GM19035 (cell line): ENCODE measurements at regions not wholly inside any gene's neighbourhood (a gene's known extent, or its start where the extent isn't known, plus 50 kb on each side); places are given as distances from the start of the nearest gene placed in this dataset.
"Not testable (repeated sequence)": the region's sequence is repeated elsewhere in the genome, so short reads cannot be mapped to it uniquely, and the experiment has no call there.

ENCODE experiments used
- ATAC-seq: cut with Tn5 transposase; IDR thresholded peaks from one replicate; pipeline ENCODE4 v1.9.1; 2021; ENCODE audit not compliant: unreplicated experiment

DNA sequence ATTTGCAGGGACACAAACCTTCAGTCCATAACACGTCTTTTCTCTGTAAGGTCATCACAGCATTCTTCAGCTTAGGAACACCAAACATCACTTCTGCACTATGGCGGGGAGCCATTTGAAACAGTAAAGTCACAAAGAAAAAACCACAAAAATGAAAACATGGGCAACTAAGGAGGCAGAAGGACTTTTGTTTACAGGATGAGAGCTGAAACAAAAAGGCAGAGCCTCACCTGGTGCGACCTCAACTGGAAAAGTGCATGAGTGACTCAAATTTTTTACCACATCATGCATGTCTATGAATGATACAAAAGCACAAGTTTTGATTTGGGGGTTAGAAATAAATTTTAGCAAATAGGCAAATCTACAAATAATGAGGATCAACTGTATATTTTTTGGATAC lies 68.2 kb upstream of the TNFAIP3 start:
- no peak for ATAC-seq

DNA sequence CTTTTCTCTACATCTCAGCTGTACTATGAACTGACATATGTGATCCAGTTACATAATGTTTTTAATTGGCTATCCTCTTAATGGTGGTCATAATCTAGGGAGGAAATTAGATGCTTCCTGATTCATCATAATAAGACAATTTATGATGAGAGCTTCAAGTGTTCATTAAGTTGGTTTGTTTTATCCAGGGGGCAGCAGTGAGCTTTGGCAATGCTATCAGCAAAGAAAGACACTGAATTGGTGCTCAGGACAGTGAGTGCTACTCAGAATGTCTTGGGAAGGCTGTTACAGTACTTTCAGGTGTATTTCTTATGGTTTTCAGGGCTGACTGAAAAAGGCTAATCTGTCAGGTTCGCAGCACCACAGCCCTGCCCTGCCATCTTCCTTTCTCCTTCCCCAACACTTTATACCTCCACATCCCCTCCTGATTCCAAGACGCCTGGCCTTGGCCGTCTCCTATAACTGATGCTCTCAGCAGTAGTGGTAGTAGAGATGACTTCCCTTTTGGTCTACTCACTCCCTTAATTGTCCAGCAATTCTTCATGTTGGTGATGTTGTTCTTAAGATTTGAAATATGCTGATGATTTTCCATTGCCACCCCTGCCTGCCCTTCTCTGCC lies 67.0 kb upstream of the TNFAIP3 start:
- ATAC-seq = peak; percentile 68

DNA sequence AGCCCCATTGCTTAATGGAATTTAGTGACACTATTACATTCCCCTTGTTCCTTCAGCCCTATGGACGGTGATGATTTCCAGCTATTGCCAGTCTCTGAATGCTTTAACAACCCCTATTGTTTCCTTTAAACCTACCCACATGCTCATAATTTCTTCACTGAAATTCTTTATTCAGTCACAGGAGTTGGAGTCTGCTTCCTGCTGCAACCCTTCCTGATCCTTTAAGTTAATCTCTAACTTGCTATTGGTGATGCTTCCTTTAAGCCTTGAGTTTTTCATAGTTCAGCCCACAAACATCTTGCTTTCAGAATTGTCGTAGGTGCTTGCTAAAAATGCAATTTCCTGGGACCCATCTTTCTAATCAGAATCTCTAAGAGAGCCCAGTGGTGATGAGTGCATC lies 66.3 kb upstream of the TNFAIP3 start:
- no peak for ATAC-seq

DNA sequence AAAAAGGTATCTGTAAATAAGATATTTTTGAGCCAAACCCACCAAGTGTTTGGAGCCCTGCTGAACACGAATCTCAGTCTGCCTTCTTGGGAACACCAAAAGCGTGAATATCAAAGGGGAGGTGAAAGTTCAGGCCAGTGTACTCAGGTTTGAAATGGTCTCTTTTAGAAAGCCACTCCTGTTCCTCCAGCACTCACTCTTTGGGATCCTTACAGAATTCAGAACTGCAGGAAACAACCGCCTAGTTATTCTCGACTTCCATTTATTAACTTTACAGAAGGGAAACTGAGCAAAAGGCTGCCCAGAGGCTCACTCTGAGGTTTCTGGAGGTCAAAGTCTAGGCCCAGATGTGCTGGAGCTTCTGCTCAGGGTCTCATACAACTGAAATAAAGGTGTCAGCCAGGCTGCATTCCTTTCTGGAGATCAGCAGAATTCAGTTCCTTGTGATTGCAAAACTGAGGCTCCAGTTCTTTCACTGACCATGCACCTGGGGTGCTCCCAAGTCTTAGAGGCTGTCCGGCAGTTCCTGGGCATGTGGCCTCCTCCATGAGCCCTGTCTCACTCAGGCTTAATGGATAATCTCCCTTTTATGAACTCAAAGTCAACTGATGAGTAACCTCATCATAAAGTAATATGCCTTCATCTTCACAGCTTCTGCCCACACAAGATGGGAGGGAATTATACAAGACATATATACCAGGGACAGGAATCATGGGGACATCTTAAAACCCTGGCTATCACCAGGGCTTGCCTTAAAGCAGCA lies 65.5 kb upstream of the TNFAIP3 start:
- ATAC-seq = no peak

DNA sequence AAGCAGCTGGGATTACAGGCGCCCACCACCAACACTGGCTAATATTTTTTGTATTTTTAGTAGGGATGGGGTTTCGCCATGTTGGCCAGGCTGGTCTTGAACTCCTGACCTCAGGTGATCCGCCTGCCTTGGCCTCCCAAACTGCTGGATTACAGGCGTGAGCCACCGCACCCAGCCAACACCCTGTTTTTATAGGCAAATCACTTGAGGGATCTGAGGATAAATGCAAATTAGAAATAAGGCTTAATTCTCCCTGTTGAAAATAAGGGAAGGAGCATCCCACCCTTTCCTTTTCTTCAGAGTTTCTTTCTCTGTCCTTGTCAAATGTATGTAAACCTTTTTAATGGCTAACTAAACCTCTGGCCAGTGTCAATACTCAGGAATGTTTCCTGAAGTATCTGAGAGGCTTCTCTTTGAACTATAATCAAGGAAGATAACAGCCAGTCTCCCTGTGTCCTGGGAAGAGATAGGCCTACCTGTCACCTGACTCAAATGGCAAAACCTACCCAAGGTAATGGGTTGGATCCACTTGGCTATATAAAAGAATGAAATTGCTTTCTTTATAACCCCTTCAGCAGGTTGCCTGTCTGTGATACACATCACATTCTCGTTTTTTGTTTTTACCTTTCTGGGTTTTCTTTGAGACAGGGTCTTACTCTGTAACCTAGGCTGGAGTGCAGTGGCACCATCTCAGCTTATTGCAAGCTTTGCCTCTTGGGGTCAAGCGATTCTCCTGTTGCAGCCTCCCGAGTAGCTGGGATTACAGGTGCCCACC lies 64.5 kb upstream of the TNFAIP3 start:
- no peak for ATAC-seq

DNA sequence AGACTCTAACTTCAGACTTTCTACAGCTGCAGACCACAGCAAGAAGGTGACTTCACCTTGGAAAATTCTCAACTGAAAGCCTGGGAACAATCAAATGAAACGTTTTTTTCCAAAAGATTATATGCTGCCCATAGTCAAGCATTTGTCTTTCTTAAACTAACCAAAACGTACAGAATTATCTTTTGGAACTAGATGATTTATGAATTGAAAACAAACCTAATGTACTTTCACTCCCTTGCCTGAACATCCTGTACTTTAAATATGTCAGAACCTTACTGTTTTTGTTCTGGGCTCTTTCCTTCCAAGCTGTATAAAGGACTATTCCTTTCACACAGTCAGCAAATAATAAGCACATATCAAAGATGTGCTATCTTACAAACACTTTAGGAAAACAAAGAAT lies 62.4 kb upstream of the TNFAIP3 start:
- no peak for ATAC-seq

DNA sequence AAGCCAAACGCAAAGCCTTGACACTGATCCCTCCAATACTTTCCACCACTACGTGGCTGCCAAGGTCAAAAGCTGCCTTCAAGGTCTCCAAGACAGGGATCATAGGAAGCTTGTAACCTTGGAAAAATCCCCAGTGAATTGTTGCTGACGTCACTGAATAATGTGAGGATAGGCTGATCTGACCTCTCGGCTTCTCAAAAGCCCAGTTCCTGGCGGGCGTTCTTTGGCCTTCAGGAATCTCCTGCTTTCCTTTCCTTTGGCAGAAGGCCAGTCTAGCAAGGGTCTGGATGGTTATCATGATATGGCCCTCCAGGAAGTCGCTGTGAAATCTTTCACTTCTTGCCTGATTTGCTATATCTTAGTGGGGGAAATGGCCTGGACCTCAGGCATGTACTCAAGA lies 61.4 kb upstream of the TNFAIP3 start:
- no peak for ATAC-seq

DNA sequence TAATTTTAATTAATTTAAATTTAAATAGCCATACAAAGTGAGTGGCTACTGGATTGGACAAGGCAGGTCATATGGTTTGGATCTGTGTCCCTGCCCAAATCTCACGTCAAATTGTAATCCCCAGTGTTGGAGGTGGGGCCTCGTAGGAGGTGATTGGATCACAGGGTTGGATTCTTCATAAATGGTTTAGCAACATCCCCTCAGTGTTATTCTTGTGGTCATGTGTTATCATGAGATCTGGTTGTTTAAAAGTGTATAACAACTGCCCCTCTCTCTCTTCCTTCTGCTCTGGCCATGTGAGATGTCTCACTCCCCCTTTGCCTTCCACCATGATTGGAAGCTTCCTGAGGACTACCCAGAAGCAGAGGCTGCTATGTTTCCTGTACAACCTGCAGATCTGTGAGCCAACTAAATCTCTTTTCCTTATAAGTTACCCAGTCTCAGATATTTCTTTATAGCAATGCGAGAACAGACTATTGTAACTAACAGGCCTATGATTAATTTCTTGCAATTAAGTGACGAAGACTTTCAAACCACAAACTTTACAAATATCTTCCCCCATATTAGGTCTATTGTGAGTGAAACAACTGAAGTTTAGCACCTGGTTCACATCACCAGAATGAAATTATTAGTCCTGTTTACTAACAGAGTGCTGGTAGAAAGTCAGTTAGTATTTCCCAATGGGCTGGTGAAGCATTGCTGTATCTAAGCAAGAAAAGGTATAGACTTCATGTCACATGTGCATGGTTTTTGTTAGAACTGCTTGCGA lies 60.0 kb upstream of the TNFAIP3 start:
- no peak for ATAC-seq

DNA sequence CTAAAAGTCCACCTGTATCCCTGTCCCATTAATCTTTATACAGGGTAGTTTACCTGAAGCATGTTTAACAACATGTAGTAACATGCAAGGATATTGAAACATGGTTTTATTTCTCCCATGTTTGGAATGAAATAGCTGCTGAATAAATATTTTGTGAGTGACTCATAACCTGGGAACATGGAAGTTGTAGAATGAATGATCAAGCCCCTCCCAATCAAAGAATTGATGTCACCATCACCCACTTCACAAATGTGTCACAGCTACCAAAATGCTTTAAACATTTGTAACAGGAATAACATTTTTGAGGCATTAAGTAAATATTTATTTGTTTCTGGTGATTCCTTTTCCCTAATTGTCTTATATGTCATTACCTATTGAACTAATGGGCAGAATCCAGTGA lies 58.9 kb upstream of the TNFAIP3 start:
- ATAC-seq = no peak

DNA sequence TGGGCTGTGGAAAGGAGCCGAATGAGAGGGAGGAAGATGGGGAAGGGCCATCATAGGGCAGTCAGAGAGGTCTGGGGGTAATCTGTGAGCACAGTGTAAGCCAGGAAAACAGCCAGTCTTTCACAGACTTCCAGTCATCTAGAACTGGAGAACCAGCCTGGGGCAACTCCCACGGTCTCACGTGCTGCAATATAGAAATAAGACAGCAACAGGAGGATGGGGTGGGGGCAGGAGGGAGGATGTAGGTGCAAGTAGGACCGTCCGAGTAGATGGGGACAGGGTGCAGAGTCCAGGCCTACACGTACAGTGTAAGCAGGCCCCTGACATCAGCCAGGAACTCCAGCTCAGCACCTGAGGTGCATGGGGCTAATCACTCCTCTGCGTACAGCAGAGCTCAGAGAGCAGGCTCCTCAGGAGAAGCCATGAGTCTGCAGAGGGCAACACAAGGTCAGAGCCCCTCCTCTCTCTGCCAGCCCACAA lies 58.2 kb upstream of the TNFAIP3 start:
- no peak for ATAC-seq

DNA sequence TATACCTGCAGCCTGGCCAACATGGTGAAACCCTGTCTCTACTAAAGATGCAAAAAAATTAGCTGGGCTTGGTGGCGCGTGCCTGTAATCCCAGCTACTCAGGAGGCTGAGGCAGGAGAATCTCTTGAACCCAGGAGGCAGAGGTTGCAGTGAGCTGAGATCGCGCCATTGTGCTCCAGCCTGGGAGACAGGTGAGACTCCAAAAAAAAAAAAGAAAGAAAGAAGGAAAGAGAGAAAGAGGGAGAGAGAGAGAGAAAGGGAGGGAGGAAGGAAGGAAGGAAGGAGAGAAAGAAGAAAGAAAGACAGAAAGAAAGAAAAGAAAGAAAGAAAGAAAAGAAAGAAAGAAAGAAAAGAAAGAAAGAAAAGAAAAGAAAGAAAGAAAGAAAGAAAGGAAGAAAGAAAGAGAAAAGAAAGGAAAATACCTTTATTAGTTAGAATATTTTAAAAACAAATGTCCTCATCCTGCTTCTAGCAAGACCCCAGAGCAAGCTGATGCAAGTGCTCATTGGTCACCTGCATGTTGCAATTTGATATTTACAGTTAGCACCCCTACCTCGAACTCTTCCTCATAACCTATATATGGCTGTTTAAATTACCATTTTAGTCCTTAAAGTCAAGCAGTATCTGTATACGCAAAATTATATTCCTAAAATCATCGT lies 57.0 kb upstream of the TNFAIP3 start:
- not testable (repeated sequence) for ATAC-seq

DNA sequence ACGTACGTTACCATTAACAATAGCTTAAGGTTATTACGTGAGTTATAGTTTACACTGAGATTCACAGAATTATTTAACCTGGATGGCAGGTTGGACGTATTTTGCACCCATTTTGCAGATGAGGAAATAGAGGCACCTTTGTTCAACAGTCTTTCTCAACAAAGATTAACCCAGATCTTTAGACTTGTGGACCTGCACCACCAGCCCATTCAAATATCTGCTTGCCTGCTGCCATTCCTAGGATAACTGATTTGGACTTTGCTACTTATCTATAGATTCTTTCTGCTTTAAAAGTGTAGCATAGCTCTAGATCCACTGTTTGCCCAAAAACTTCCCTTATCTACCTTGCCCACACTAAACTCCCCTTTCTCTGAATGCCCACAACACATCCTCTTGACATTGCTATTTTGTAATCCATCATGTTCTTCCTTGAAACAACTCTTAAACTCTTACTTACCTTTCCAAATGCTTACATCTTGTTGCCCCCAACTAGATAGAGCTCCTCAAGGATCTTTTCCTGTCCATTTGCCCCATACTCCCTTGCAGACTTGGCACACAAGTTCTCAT lies 56.4 kb upstream of the TNFAIP3 start:
- ATAC-seq = no peak

DNA sequence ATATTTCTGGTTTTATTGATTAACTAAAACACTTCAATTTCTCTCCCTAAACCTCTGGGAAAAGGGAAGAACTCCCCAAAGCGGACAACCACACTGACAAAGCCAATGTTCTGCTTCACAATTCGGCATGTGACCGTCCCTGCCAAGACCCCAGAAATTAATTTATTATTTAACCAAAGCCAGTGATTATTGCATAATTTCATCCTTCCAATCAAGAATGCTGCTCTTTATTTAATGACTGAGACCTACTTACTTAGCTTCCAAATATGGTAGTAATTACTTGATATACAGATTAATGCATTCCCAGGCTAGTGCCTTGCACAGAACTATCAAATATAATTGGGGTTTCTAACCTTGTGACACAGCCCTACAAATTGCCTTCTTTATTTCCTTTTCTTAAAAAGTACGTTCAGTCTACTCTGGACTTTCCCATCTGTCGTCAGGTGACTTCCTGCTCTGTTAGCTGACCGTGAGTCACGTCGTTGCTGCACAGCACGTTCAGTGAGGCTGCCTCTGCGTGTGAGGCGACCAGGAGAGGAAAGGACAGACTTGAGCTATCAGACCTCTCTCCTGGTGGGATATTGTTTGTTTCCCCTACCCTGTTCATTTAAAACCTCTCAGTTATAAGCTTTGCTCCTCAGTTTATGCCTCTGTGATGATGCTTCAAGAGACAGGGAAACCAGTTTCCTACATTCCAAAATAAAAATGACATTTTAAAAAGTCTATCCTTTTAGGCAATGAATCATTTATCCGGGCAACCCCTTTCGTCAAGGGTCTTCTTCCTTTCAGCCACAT lies 55.7 kb upstream of the TNFAIP3 start:
- ATAC-seq = peak; percentile 98

DNA sequence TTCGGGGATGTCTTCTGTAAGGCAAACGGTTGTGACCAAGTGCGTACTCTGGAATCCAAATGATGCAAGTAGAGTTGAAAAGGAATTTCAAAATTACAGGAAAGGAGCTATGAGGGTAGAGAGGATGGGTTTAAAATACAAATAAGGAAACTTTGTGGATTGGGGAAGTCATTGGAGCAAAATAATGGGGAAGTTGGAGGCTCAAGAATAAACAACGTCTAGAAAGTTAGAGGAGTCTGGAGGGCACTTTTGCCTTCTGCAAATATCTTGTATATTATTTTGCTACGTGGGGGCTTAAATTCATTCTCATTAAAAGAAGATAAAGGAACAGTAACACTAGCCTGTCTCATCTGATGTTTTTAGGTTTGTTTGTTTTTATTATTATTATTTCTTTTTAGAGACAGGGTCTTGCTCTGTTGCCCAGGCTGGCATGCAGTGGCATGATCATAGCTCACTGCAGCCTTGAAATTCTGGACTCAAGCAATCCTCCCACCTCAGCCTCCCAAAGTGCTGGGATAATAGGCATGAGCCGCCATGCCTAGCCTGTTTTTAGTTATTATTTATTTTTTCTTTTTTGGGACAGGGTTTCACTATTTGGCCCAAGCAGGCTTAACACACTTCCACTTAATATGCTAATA lies 55.0 kb upstream of the TNFAIP3 start:
- no peak for ATAC-seq

DNA sequence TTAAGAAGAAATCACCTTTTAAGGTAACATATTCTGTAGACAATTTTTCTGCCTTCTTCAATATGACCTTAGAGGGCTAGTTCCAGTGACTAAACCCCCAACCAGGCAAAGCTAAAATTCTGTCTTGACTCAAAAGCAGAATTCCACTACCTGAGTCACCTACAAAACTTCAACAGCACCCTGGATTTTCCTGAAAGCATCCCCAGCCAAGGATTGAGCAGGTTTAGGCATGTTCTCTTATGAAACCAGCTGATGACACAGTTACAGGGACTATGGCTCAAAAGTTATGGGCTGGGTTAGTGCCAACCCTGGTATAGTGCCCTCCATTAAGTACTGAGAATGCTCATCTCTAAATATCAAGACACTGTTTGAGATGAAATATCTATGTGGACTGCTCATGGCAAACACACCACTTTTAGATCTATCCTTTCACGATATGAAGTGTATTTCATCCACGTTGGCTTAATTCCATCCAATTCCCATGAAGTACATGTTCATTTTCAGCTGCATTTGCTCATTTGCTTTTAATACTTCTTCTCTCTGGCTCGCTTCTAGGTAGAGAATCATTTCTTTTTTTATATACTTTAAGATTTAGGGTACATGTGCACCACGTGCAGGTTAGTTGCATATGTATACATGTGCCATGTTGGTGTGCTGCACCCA lies 53.6 kb upstream of the TNFAIP3 start:
- ATAC-seq = no peak

DNA sequence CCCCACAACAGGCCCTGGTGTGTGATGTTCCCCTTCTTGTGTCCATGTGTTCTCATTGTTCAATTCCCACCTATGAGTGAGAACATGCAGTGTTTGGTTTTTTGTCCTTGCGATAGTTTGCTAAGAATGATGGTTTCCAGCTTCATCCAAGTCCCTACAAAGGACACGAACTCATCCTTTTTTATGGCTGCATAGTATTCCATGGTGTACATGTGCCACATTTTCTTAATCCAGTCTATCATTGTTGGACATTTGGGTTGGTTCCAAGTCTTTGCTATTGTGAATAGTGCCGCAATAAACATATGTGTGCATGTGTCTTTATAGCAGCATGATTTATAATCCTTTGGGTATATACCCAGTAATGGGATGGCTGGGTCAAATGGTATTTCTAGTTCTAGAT lies 53.0 kb upstream of the TNFAIP3 start:
- ATAC-seq = not testable (repeated sequence)

DNA sequence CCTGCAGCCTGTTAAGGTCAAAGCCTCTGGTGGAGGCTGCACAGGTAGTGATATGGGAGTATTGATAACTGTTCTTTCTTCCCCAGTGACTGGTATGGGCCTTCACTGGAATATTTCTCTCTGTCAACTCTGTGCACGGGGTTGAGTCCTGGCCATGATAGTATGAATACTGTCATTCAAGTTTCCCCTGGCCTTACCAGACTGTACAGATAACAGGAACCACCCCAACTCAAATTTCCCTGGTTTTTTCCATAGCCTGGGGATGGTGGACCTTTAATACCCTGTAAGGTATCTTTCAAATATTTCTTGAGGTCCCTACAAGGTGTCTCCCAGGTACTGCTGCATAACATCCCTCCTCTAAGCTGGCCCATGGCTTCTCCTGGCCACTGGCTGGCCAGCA lies 51.4 kb upstream of the TNFAIP3 start:
- no peak for ATAC-seq

DNA sequence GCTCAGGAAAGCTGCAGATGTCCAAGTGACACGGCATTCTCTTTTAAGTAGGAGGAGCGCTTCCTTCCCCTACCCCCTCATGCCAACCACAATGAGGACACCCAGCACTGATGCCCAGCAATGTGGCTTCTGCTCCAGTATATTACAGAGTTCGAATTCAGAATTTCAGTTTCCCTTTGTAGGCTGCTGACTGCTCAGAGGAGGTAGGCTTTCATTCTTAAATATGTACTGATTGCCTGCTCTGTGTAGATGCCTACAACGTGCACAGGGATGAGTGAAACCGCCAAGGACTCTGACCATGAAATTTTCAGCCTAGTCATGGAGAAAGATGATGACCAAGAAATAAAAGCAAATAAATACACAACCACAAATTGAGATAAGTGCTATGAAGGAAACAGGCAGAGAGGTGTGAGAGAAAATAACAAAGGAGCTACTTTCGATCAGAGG lies 50.9 kb upstream of the TNFAIP3 start:
- ATAC-seq = peak; percentile 47
